Gastrocnemius medialis (tissue), 4 donors: ENCODE measurements at regions not wholly inside any gene's neighbourhood (a gene's known extent, or its start where the extent isn't known, plus 50 kb on each side); places are given as distances from the start of the nearest gene placed in this dataset.

Experiments used
- ATAC-seq, 2 donors: fragments of 150-250 bp; one replicate each; pipeline ENCODE4 v1.9.1; 2016
- DNase-seq, 2 donors: peaks; one replicate each; pipeline ENCODE4 v3.0.0-alpha.2; 2019
- H3K27ac ChIP-seq, 4 donors: fragments of 200-600 bp; sonication (generic); 1 replicate in 1 of 4; 2 replicates in 3 of 4; pipeline ENCODE4 v1.5.1; 2016 to 2018; ENCODE audit warnings: mild to moderate bottlenecking in 2 of 4, moderate library complexity in 1 of 4
- H3K27me3 ChIP-seq, 3 donors: fragments of 200-600 bp; sonication (generic) in 2 of 3; 1 replicate in 1 of 3; 2 replicates in 2 of 3; pipeline versions ENCODE4 v1.5.1 to v1.6.0; 2016 to 2019; ENCODE audit warnings: mild to moderate bottlenecking in 1 of 3, moderate library complexity in 1 of 3
- H3K36me3 ChIP-seq, 2 donors: fragments of 200-600 bp; sonication (generic) in 1 of 2; one replicate each; pipeline ENCODE4 v1.5.1; 2017 to 2018
- H3K4me1 ChIP-seq, 2 donors: fragments of 200-600 bp; sonication (generic) in 1 of 2; one replicate each; pipeline ENCODE4 v1.5.1; 2016 to 2017; ENCODE audit warnings: mild to moderate bottlenecking in 2 of 2
- H3K4me3 ChIP-seq, 4 donors: fragments of 200-600 bp; sonication (generic) in 3 of 4; 1 replicate in 1 of 4; 2 replicates in 3 of 4; pipeline ENCODE4 v1.5.1; 2016 to 2019; ENCODE audit warnings: mild to moderate bottlenecking in 2 of 4
- H3K9me3 ChIP-seq, 3 donors: fragments of 200-600 bp; sonication (generic) in 2 of 3; 1 replicate in 1 of 3; 2 replicates in 2 of 3; pipeline ENCODE4 v1.5.1; 2016 to 2019
- POLR2A ChIP-seq, 2 donors: fragments of 450-650 bp; IDR thresholded peaks; one replicate each; pipeline ENCODE4 v1.6.1; 2017; ENCODE audit warnings: antibody characterized with exemption in 2 of 2, mild to moderate bottlenecking in 2 of 2, moderate library complexity in 2 of 2
- in situ Hi-C, 4 donors: fragments of 200-750 bp; cut with MboI; loops; one replicate each; pipeline versions ENCODE4 v1.15.0 to v1.8.0; 2017; ENCODE audit warnings: low sequenced_read_pairs in 4 of 4
- intact Hi-C: fragments of 100-400 bp; cut with DNase I; formaldehyde crosslinking; loops from one replicate; pipeline ENCODE4 v1.15.1; 2023; ENCODE audit warnings: low total_unique reads
- TF ChIP-seq, protein P1 (sequence below), 5 experiments: fragments of 450-650 bp in 3 of 5; fragments of 200-600 bp in 2 of 5; sonication (generic) in 2 of 5; IDR thresholded peaks in 4 of 5; conservative IDR thresholded peaks in 1 of 5; 1 replicate in 4 of 5; 2 replicates in 1 of 5; pipeline ENCODE4 v1.5.1; 2016 to 2019; ENCODE audit warnings: antibody characterized with exemption in 5 of 5, mild to moderate bottlenecking in 3 of 5, moderate library complexity in 3 of 5

DNA sequence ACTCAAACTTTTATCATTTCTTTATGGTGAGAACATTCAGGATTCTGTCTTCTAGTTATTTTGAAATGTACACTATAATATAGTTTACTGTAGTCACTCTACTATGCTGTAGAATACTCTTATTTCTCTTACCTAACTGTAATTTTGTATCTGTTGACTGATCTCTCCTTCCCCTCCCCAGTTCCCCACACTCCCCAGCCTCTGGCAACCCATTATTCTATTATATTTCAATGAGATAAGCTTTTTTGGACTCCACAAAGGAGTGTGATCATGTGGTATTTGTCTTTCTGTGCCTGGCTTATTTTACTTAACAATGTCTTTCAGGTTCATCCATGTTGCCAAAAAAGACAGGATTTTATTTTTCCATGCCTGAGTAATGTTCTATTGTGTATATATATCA, 71.4 kb upstream of the DYNC1I1 start:
- ATAC-seq (no peak), DNase-seq (no peak)
- in situ Hi-C loops: no loop called here
- TF ChIP-seq, protein P1, sequence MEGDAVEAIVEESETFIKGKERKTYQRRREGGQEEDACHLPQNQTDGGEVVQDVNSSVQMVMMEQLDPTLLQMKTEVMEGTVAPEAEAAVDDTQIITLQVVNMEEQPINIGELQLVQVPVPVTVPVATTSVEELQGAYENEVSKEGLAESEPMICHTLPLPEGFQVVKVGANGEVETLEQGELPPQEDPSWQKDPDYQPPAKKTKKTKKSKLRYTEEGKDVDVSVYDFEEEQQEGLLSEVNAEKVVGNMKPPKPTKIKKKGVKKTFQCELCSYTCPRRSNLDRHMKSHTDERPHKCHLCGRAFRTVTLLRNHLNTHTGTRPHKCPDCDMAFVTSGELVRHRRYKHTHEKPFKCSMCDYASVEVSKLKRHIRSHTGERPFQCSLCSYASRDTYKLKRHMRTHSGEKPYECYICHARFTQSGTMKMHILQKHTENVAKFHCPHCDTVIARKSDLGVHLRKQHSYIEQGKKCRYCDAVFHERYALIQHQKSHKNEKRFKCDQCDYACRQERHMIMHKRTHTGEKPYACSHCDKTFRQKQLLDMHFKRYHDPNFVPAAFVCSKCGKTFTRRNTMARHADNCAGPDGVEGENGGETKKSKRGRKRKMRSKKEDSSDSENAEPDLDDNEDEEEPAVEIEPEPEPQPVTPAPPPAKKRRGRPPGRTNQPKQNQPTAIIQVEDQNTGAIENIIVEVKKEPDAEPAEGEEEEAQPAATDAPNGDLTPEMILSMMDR (IDR thresholded peaks at IDR 0.05 in 4 of 5, conservative IDR thresholded peaks at IDR 0.05 in 1 of 5): no peak
- TF ChIP-seq POLR2A (IDR thresholded peaks at IDR 0.05): no peak
- no peaks in the 10 kb centered on the region for H3K4me1 ChIP-seq
- no peaks in the 10 kb centered on the region for H3K9me3 ChIP-seq
- H3K36me3 ChIP-seq: no peaks in the 10 kb centered on the region
- H3K27ac ChIP-seq: no peak overlapping the region
- H3K27me3 ChIP-seq: no peaks in the 10 kb centered on the region
- no peak overlapping the region for H3K4me3 ChIP-seq
- intact Hi-C loops: no loop called here

DNA sequence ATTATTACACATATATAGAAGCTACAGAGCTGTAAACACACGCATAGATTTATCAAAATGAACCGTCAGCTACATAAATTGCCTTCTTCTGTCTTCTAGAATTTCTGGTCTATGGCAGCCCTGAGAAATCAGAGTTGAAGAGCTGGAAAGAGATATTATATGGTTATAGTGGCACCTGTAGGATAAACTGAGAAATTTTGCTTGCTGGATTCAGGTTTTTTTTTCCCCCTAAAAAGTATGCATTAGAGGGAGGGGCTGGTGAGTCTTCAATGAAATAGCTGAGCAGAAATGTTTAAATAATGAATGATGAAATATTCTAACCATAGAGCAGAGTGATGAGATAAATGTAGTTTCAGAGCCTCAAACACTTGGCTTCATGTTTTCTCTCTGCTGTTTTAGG, 78.0 kb upstream of the DYNC1I1 start:
- TF ChIP-seq POLR2A (IDR thresholded peaks at IDR 0.05): no peak
- TF ChIP-seq, protein P1 (IDR thresholded peaks at IDR 0.05 in 4 of 5, conservative IDR thresholded peaks at IDR 0.05 in 1 of 5): no peak
- Histone ChIP-seq H3K27me3 (no peaks in the 10 kb centered on the region), H3K4me3 (no peak overlapping the region), H3K9me3 (no peaks in the 10 kb centered on the region), H3K4me1 (peaks cover 13 to 16% of the 10 kb centered on the region in 2 donors), H3K36me3 (no peaks in the 10 kb centered on the region), H3K27ac (no peak overlapping the region)
- in situ Hi-C loops (loop anchor here in 3 of 4 donors (5.0 to 10.0 kb wide), 2 partner anchors 187 to 190 kb away; no protein-coding TSS in a partner anchor), intact Hi-C loops (no loop called here)
- ATAC-seq (no peak), DNase-seq (no peak)

DNA sequence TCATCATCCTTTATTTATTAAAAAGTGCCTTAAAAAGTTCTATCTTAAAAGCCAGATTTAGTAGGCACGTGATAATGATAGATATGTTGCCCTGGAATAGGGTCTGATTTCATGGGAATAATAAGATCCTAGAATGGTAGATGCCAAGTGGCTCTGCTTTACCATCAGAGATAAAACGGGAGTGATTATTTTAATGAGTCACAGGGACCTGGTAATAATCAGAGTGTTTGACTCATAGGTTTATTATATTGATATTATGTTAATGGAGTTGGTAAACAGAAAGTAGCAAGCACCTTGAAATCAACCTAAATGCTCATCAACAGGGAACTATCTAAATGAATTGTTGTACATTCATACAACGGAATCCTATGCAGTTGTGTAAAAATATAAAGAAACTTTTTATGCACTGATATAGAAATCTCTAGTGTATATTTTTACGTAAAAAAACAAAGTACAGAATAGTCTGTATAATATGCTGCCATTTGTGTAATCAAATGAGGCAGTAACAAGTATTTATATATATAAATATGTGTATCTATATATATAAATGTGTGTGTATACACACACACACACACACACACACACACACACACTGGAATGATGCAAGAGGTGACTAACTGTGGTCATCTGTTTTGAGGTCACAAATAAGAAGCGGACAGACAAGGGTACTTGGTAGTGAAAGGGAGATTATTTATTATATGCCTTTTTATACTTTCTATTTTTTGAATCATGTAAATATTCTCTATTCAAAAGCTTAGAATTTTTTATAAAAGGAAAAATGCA, 78.6 kb upstream of the DYNC1I1 start:
- Histone ChIP-seq H3K36me3 (no peaks in the 10 kb centered on the region), H3K27me3 (no peaks in the 10 kb centered on the region), H3K9me3 (no peaks in the 10 kb centered on the region), H3K27ac (no peak overlapping the region), H3K4me1 (peaks cover 16 to 17% of the 10 kb centered on the region in 2 donors), H3K4me3 (no peak overlapping the region)
- intact Hi-C loops: no loop called here
- DNase-seq (no peak), ATAC-seq (no peak)
- in situ Hi-C loops: loop anchor here in 3 of 4 donors (5.0 to 10.0 kb wide), 2 partner anchors 186 to 189 kb away; no protein-coding TSS in a partner anchor
- no peak for TF ChIP-seq POLR2A (IDR thresholded peaks at IDR 0.05)
- TF ChIP-seq, protein P1 (IDR thresholded peaks at IDR 0.05 in 4 of 5, conservative IDR thresholded peaks at IDR 0.05 in 1 of 5): no peak

DNA sequence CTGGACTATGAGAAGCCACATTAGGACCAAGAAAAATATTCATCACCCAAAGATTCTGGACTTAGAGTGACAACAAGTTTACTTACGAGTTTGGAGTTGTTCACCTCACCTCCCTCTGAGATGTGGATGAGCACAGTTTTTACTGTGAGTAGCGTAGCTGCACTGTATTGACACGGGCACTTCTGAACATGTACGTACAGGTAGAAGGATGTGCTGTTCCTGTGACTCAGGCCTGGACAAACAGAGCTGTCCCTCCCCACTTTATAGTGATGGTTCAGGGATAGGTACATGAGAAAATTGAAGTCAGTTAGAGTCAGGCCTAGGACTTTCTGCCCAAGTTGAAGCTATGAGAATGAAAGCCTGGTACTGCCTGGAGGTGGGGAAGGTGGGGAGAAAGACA, 80.9 kb upstream of the DYNC1I1 start:
- H3K9me3 ChIP-seq: no peaks in the 10 kb centered on the region
- H3K4me1 ChIP-seq: peaks cover 20% of the 10 kb centered on the region in 2 donors
- ATAC-seq (no peak), DNase-seq (no peak)
- intact Hi-C loops (loop anchor here (2.0 kb wide), 1 partner anchor 181 kb away; no protein-coding TSS in a partner anchor), in situ Hi-C loops (loop anchor here in 3 of 4 donors (5.0 to 10.0 kb wide), 2 partner anchors 184 to 187 kb away; no protein-coding TSS in a partner anchor)
- H3K27ac ChIP-seq: no peak overlapping the region
- no peak for TF ChIP-seq POLR2A (IDR thresholded peaks at IDR 0.05)
- TF ChIP-seq, protein P1 (IDR thresholded peaks at IDR 0.05 in 4 of 5, conservative IDR thresholded peaks at IDR 0.05 in 1 of 5): no peak
- no peaks in the 10 kb centered on the region for H3K27me3 ChIP-seq
- H3K36me3 ChIP-seq: no peaks in the 10 kb centered on the region
- no peak overlapping the region for H3K4me3 ChIP-seq
